ENCODE measurements at regions not wholly inside any gene's neighbourhood (a gene's known extent, or its start where the extent isn't known, plus 50 kb on each side); places are given as distances from the start of the nearest gene placed in this dataset.

DNA sequence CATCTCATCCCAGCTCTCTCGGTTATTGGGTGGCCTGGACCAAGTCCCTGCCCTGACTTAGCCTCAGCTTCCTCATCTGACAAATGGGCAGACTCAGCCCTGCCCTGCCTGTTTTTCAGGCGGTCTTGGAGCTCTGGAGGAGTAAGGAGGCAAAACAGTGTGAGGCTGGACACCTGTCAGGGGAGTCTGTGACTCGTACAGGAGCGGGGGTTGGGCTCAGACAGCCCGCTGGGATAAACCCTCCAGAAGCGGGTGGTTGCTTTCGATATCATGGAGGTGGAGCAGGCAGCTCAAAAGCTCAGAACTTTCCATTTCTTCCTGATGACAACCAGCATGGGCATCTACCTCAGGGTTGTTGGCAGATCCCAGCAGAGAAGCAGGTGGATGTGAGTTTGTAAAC, 72.9 kb upstream of the GGTA1 start:
- TF ChIP-seq, protein P1, sequence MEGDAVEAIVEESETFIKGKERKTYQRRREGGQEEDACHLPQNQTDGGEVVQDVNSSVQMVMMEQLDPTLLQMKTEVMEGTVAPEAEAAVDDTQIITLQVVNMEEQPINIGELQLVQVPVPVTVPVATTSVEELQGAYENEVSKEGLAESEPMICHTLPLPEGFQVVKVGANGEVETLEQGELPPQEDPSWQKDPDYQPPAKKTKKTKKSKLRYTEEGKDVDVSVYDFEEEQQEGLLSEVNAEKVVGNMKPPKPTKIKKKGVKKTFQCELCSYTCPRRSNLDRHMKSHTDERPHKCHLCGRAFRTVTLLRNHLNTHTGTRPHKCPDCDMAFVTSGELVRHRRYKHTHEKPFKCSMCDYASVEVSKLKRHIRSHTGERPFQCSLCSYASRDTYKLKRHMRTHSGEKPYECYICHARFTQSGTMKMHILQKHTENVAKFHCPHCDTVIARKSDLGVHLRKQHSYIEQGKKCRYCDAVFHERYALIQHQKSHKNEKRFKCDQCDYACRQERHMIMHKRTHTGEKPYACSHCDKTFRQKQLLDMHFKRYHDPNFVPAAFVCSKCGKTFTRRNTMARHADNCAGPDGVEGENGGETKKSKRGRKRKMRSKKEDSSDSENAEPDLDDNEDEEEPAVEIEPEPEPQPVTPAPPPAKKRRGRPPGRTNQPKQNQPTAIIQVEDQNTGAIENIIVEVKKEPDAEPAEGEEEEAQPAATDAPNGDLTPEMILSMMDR (IDR thresholded peaks at IDR 0.05), result no peak
- Mint-ChIP-seq H3K36me3 (ENCODE audit: unreplicated experiment) (no peaks in the 10 kb centered on the region), H3K4me1 (ENCODE audit: unreplicated experiment) (peaks cover 17% of the 10 kb centered on the region), H3K27ac (ENCODE audit: unreplicated experiment) (no peak overlapping the region), H3K4me3 (ENCODE audit: unreplicated experiment) (no peak overlapping the region), H3K27me3 (ENCODE audit: unreplicated experiment) (no peaks in the 10 kb centered on the region), H3K9me3 (ENCODE audit: unreplicated experiment) (no peaks in the 10 kb centered on the region)
- no peak for DNase-seq (ENCODE audit: extremely low spot score, unreplicated experiment)

DNA sequence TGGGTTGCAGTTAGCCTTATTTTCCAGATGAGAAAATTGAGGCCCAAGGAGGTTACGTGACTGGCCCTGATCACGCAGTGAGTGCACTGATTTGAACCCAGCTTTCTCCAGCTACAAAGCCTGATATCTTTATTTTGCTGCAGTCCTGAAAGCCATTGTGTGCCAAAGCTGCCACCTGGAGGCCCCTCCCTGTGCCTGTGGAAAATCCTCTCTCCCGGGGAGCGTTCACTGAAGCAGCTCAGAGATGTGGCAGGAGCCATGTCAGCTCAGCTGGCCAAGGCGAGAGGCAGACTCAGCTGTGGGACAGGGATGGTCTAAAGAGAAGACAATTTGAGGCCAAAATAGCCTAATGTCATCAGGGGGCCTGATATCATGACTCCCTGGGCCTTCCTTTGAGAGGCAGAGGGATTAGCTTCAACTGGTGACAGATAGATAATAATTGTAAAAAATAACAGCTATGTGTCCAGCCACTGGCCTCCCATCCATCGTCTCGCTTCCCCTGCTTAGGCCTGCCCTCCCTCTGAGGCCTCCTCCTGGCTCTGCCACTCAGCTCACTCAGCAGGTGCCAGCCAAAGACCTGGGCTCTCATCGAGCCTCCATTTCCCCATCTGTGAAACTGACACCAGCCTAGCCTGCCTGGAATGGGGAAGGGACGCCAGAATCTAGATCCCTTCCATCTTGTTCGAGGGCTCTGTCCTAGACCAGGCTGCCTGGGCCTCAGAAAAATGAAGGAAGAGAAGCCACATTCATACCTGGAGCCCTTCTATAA, 74.3 kb upstream of the GGTA1 start:
- Mint-ChIP-seq H3K27ac (ENCODE audit: unreplicated experiment) (no peak overlapping the region), H3K4me1 (ENCODE audit: unreplicated experiment) (peaks cover 8% of the 10 kb centered on the region)

DNA sequence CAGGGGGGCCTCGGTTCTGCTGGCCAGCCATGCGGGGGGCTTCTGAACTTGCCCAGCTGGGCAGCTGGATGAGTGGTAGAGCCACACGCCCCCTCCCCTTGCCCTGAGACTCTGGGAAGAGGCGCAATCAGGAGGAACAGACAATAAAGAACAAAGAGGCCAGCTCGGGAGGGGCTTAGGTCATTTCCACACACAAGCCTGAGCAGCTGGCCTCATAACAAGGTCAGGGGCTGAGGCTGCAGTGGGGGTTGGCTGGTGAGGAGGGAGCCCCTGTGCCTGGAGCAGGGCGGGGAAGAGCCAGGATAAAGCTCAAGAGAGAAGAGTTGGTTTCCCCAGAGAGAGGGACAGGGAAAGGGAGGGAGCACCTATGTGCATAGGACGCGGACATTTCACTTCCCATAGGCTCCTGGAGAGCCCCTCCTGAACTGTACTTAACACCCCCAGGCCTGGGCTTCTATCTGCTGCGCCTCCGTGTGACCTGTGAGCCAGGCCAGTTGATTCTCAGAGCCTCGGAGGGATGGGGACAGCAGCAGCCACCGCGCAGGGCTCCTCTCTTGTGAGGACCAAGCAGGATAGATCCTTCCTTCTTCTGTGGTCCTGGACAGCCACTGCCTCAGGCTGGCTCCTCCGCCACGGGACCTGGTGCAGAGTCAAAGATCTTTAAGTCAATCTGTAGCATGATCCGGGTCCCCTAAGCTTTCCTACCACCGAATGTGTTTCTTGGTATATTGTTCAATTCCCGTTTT, 75.3 kb upstream of the GGTA1 start:
- no peak for DNase-seq (ENCODE audit: extremely low spot score, unreplicated experiment)
- H3K9me3 Mint-ChIP-seq (ENCODE audit: unreplicated experiment), result no peaks in the 10 kb centered on the region
- H3K36me3 Mint-ChIP-seq (ENCODE audit: unreplicated experiment), result no peaks in the 10 kb centered on the region
- H3K27me3 Mint-ChIP-seq (ENCODE audit: unreplicated experiment), result peaks cover 2% of the 10 kb centered on the region
- TF ChIP-seq, protein P1 (IDR thresholded peaks at IDR 0.05), result no peak
- no peak overlapping the region for H3K27ac Mint-ChIP-seq (ENCODE audit: unreplicated experiment)
- H3K4me3 Mint-ChIP-seq (ENCODE audit: unreplicated experiment), result no peak overlapping the region
- peaks cover 6% of the 10 kb centered on the region for H3K4me1 Mint-ChIP-seq (ENCODE audit: unreplicated experiment)

More for the DNA sequence above, 74.3 kb upstream of the GGTA1 start:
- no peaks in the 10 kb centered on the region for H3K27me3 Mint-ChIP-seq (ENCODE audit: unreplicated experiment)
- no peaks in the 10 kb centered on the region for H3K9me3 Mint-ChIP-seq (ENCODE audit: unreplicated experiment)
- no peaks in the 10 kb centered on the region for H3K36me3 Mint-ChIP-seq (ENCODE audit: unreplicated experiment)
- TF ChIP-seq, protein P1 (IDR thresholded peaks at IDR 0.05), result no peak
- no peak overlapping the region for H3K4me3 Mint-ChIP-seq (ENCODE audit: unreplicated experiment)
- no peak for DNase-seq (ENCODE audit: extremely low spot score, unreplicated experiment)

DNA sequence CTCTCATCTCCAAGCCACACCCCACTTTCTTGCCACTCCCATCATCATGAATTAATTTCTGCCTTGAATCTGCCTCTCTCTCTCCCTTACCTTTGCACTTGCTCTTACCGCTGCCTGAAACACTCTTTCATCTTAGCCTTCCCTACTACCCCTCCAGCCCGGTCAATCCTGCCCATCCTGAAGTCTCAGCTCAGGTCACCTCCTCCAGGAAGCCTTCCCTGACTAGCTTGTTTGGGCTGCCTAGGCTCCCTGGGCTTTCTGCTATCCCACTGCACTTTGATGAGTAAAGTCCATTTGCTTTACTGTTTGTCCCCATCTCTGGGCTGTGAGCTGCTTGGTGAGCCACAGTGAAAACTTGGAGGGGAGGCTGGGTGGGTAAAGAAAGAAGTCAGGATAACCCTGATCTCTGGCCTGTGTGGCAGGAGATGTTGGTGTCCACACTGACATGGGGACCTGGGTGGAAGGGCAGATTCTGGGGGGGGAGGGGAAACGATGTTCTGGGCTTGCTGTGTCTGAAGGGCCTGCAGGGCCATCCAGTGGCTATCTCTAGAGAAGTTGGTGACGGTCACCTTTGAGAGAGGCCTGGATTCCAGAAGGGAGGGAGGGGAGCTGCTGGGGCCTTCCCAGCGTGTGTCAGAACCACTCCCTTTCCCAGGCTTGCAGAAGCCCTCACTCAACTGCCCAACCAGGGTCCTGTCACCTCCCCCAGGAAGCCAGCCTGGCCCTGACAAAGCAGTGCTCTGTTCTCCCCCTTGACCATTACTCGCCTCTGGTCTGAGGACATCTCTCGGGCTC, 75.0 kb upstream of the DAB2IP start:
- peaks cover 12% of the 10 kb centered on the region for H3K27me3 Mint-ChIP-seq (ENCODE audit: unreplicated experiment)
- no peak overlapping the region for H3K27ac Mint-ChIP-seq (ENCODE audit: unreplicated experiment)
- TF ChIP-seq, protein P1 (IDR thresholded peaks at IDR 0.05), result no peak
- H3K4me3 Mint-ChIP-seq (ENCODE audit: unreplicated experiment), result no peak overlapping the region
- H3K36me3 Mint-ChIP-seq (ENCODE audit: unreplicated experiment), result no peaks in the 10 kb centered on the region
- peaks cover 6% of the 10 kb centered on the region for H3K4me1 Mint-ChIP-seq (ENCODE audit: unreplicated experiment)
- no peaks in the 10 kb centered on the region for H3K9me3 Mint-ChIP-seq (ENCODE audit: unreplicated experiment)
- no peak for DNase-seq (ENCODE audit: extremely low spot score, unreplicated experiment)
